ENCODE measurements at regions not wholly inside any gene's neighbourhood (a gene's known extent, or its start where the extent isn't known, plus 50 kb on each side); places are given as distances from the start of the nearest gene placed in this dataset.
"Not testable (repeated sequence)": the region's sequence is repeated elsewhere in the genome, so short reads cannot be mapped to it uniquely, and the experiment has no call there.

DNA sequence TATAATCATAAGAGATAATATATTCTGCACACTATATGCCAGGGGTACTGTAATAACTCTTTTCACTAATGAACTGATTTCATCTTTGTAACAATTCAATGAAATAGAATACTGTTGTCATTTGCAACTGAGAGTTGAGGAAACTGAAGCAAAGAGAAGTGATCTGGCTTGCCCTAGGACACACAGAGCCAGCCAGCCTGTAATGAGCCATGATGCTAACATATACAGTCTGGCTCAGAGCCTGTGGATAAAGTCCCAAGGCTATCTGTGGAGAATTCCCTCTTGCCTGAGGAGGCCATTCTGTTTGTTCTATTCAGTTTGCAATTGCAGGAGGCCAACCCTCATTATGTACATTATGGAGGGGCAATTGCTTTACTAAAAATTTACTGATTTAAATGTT lies 241.3 kb downstream of the CXCL12 start:
- no peak for DNase-seq (ENCODE audit: low read depth, low spot score)

DNA sequence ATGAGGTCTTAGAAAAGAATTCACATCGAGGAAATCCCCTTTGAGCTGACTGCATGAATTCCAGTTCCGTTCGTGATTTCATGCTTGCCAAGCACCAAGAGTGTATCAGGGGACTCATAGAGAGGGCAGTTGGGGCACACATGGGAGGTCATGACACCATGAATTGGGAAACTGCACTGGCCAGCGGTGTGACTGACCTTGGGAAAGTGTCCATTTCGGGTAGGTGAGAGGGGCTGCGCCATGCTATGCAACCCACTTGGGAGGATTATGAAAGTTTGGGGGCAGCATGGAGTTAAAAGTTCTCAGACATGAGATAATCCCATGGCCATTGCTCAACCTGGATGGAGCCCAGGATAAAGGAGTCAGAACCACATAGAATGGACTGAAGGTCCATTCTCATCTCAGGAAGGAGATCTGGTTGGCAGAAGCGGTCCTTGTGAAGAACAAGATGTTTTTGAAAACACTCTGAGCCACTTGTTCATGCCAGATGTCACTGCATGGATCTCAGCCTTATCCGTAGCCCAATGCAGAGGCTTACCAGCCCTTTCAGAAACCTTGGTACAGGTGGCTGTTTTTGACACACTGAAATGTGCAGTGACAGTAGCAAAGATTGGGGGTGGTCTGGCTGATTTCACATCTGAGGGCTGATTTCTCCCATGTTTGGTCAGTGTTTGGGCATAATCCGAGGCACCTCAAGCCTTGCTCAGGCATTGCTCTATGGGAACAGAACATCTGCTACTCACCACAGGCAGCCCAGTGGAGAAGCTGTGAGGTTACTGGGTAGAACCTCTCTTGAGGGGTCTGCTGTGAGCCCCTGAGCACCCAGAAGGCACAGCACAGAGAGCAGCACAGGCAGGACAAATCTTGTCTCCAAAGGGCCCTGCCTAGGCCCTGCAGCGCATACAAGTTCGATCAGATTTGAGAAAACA lies 252.3 kb downstream of the CXCL12 start:
- H3K27ac ChIP-seq: no peak overlapping the region
- DNase-seq (ENCODE audit: low read depth, low spot score): no peak

More for the DNA sequence above, 241.3 kb downstream of the CXCL12 start:
- H3K27ac ChIP-seq: no peak overlapping the region

DNA sequence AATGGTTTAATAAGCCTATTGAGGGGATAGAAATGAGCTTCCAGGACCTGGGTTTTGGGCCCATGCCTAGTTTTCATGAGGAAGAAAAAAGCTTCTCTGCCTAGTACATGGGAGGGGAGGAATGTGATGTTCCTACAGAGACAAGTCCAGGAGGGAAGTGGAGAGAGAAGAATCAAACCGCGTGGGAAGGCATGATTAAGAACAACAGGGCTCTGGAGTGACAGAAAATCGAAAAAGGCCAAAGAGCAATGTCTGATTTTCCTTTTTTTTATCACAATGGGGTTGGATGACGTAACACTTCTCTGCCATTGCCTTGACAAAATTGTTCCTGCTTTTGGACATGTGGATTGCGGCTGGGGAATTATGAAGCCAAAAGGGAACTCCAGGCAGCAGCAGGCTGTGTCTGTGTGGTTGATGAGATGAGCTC lies 258.6 kb downstream of the CXCL12 start:
- H3K27ac ChIP-seq: no peak overlapping the region
- no peak for DNase-seq (ENCODE audit: low read depth, low spot score)

DNA sequence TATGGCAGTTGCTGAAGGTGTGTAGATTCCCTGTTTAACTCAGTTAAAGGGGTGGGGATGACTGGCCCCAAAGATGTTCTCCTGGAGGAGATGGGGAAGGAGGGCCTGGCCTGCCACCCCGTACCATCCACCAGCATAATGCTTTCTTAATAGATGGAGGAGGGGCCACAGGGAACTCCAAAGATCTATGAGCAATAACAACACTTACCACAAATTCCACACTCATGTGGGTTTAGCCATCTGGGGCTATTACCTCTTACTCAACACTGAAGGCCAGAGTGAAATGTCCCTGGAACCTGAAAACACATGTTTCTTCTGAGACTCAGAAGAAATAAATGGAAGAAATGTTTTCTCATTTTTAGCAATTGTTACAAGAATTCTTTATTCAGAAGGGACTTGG lies 259.0 kb downstream of the CXCL12 start:
- no peak for DNase-seq (ENCODE audit: low read depth, low spot score)
- no peak overlapping the region for H3K27ac ChIP-seq

DNA sequence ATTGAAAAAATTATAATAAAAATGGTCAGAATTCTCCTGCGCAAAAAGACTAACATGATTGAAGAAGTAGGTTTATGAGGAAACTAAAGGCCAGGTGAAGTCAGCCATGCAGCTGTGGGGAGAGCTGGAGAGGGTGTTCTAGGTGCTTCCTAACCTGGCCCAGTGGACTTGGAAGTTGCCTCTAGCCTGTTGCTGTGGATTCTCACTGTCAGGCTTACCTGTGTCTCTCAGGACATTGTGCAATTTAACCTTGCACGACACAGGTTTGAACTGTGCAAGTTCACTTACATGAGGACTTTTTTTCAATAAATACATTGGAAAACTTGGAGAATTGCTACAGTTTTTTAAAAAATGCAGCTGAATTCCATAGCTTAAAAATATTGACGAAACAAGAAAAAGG lies 266.4 kb downstream of the CXCL12 start:
- no peak for DNase-seq (ENCODE audit: low read depth, low spot score)
- no peak overlapping the region for H3K27ac ChIP-seq

DNA sequence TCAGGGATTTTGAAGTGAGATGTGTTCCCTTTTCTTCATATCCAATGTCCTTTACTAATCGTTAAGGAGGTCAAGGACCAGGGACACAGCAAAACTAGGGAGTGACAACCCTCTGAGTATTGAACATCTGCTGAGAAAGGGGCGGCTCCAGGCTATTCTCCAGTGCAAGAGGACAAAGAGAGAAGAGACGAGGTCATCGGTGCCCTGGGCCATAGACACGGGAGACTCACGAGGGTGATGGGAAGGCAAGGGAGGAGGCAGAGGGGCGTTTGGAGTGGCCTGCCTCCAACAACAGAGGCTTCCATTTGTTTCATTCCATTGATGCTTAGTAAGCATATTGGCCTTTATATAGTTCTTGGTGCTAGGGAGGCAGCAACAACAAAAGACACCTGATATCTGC lies 268.4 kb downstream of the CXCL12 start:
- no peak overlapping the region for H3K27ac ChIP-seq
- DNase-seq (ENCODE audit: low read depth, low spot score): no peak

DNA sequence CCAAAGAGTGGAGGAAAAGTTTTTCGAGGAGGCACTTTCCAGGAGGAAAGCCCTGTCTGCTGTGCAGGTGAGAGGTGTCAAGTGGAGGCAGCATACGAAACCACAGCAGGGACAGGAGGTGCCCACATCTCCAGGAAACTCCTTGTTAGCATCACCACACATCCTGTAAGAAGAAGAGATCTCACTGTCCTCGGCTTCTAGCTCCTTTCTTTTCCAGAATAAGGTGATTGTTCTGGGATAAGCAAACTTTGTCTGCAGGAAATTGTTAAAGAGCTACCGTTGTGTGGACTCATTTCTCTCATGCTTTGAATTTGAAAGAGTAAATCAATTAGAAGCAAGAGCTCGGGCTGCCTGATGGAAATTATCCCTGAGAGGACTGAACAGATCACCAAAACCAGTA lies 269.4 kb downstream of the CXCL12 start:
- DNase-seq (ENCODE audit: low read depth, low spot score): no peak
- H3K27ac ChIP-seq: no peak overlapping the region

DNA sequence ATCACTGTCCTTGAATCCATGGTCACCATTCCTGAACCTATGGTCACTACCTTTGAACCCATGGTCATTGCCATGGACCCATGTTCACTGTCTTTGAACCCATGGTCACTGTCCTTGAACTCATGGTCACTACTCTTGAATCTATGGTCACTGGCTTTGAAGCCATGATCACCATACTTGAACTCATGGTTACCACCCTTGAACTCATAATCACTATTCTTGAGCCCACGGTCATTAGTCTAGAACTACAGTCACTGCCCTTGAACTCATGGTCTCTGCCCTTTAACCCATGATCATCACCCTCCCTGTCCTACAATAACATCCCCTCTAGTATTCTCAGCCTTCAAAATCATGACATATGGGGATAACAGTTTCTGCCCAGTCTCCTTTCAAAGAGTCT lies 270.5 kb downstream of the CXCL12 start:
- DNase-seq (ENCODE audit: low read depth, low spot score): no peak
- no peak overlapping the region for H3K27ac ChIP-seq

DNA sequence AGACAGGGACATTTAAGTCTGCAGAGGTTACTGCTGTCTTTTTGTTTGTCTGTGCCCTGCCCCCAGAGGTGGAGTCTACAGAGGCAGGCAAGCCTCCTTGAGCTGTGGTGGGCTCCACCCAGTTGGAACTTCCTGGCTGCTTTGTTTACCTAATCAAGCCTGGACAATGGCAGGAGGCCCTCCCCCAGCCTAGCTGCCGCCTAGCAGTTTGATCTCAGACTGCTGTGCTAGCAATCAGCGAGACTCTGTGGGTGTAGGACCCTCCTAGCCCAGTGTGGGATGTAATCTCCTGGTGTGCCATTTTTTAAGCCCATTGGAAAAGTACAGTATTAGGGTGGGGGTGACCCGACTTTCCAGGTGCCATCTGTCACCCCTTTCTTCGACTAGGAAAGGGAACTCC lies 272.6 kb downstream of the CXCL12 start:
- not testable (repeated sequence) for H3K27ac ChIP-seq; DNase-seq (ENCODE audit: low read depth, low spot score)

DNA sequence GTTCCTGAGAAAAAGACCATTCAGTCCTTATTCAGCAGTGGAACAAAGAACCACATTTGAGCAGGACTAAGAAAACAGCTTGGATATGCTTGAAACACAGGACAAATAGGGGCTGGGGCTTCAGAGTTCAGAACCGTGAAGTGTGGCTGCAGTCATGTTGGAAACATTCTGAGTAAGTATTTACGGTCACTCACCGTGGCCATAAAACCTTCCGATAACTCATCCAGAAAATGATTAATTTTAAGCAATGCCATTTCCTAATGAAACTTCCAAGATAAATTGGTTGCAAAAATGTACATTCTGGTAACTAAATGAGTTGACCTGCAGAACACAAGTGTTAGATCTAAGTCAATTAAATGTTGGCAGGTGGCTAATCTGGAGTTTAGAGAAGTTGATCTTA lies 279.2 kb downstream of the CXCL12 start:
- DNase-seq (ENCODE audit: low read depth, low spot score): no peak
- H3K27ac ChIP-seq: no peak overlapping the region

DNA sequence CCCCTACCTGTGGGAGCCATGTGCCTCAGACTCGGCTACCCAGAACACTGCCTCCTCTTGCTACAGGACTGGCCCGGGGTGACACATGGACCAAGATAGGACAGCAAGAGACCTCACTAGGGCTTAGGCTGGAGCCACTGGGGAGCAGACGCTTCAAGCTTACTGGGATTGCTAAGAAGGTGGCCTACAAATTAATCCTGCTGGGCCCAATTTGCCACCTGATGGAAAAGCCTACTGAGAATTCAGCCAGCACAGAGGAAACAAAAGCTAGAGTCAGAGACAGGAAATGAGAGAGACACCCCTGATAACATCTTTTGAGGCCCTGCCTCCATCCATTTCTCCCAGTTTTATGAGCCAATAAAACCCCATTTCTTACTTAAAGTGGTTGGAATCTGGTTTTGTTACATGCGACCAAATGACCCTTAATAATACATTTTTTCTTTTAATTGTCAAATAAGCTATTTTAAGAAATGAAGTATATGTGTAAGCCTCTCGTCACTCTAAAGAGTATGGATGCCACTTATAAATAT lies 282.1 kb downstream of the CXCL12 start:
- H3K27ac ChIP-seq: no peak overlapping the region
- no peak for DNase-seq (ENCODE audit: low read depth, low spot score)

DNA sequence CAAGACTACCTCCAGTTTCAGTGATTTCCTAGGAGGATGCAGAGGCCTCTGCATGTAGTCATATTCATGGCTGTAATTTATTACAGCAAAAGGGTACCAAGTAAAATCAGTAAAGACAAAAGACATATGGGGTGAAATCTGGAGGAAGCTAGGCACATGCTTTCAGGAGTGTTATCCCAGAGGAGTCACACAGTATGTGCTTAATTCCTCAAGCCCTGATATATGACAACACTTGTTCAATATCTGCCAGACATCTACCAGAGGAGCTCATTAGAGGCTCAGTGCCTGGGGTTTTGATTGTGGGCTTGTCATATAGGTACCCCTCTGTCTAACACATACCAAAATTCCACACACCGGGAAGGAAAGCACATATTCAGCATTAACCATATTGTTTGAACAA lies 283.8 kb downstream of the CXCL12 start:
- no peak for DNase-seq (ENCODE audit: low read depth, low spot score)
- H3K27ac ChIP-seq: no peak overlapping the region

DNA sequence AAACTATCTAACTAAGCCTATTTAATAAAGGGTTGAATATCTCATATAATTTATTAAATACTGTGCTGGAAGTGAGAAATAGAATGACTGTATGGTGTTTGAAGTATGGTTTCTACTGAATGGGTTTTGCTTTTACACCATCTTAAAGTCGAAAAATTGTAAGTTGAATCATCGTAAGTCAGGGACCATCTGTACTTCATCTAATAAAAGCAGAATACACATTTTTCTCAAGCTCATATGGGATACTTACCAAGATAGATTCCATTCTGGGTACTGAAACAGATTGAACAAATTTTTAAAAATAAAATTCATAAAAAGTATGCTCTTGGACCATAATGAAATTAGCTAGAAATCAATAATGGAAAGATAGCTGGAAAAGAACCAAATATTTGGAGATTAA lies 285.4 kb downstream of the CXCL12 start:
- DNase-seq (ENCODE audit: low read depth, low spot score): no peak
- H3K27ac ChIP-seq: no peak overlapping the region

DNA sequence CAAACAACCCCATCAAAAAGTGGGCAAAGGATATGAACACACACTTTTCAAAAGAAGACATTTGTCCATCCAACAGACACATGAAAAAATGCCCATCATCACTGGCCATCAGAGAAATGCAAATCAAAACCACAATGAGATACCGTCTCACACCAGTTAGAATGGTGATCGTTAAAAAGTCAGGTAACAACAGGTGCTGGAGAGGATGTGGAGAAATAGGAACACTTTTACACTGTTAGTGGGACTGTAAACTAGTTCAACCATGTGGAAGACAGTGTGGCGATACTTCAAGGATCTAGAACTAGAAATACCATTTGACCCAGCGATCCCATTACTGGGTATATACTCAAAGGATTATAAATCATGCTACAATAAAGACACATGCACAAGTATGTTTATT lies 288.7 kb downstream of the CXCL12 start:
- not testable (repeated sequence) for DNase-seq (ENCODE audit: low read depth, low spot score); H3K27ac ChIP-seq

DNA sequence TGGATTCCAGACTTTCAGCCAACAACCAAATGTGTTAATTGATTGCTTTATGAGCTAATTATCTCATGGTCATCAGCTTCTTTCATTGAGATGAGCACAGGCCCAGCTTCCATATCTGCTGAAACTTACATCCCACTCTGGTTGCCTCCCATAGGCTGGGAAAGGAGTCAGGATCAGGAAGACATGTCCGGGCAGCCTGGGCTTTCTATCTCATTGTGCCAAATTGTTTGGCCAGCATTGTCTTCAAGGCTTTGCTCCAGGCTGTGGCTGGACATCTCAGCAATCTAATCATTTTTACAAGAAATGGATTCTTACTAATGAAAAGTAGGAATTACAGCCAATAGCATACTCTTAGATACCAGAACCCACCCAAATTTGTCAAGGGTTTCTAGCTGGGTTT lies 295.2 kb downstream of the CXCL12 start:
- DNase-seq (ENCODE audit: low read depth, low spot score): no peak
- no peak overlapping the region for H3K27ac ChIP-seq

DNA sequence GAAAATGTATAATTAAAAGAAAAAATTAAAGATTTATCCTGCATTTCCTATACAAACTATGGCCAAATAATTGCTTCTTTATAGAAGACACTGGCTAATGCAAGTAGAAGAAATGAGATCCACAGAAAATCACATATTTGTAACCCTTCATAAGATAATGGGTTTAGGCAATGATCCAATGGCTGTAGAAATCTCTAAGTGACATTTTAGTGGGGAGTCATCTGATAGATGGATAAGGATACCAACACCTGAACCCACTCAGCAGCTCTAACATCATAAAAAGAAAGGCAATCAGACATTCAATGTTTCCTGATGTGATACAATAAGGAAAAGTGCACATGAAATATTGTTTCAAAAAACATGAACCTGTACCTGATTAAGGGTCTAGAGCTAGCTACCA lies 297.5 kb downstream of the CXCL12 start:
- no peak overlapping the region for H3K27ac ChIP-seq
- no peak for DNase-seq (ENCODE audit: low read depth, low spot score)

DNA sequence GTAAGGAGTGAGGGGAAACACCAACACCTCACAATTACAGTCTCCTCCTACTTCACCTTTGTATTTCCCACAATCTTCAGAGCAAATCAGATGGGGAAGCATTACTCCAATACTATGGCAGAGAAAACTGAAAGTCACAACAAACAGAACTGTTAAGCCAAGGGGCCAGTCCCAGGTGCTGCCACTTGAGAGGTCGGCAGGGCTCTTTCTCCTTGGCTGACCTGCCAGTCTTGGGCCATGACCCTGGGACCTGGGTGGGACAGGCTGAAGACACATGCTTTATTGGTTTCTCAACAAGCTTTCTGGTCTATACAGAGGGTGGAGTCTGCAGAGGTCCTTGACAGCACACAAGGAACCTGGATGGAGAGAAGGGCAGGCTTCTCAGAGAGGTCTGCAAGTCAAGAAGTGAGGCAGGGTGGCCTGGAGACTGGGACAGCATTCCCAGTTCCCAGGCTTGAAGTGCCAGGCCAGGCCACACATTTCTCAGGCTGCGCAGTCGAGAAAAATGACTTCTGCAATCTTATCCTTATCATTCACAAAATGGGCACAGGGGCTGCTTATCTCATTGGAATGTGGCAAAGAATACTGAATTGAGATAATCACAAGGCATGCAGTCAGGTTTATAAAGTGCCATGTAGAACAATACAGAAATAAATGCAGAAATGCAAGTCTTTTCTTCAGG lies 301.0 kb downstream of the CXCL12 start:
- no peak for DNase-seq (ENCODE audit: low read depth, low spot score)

DNA sequence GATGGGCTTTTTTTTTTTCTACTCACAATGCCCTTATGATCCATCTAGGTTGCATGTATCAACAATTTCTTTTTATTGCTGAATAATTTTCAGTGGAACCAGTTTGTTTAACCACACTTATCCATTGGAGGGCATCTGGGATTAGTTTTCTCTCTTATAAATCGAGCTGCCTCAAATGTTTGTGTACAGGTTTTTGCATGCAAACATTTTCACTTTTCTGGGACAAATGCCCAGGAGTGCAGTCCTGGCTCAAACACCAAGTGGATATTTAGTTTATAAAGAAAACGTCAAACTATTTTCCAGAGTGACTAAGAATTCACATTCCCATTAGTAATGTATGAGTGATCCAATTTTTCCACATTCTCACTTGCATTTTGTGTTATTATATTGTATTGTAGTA lies 313.4 kb downstream of the CXCL12 start:
- H3K27ac ChIP-seq: no peak overlapping the region
- no peak for DNase-seq (ENCODE audit: low read depth, low spot score)

More for the DNA sequence above, 301.0 kb downstream of the CXCL12 start:
- no peak overlapping the region for H3K27ac ChIP-seq

DNA sequence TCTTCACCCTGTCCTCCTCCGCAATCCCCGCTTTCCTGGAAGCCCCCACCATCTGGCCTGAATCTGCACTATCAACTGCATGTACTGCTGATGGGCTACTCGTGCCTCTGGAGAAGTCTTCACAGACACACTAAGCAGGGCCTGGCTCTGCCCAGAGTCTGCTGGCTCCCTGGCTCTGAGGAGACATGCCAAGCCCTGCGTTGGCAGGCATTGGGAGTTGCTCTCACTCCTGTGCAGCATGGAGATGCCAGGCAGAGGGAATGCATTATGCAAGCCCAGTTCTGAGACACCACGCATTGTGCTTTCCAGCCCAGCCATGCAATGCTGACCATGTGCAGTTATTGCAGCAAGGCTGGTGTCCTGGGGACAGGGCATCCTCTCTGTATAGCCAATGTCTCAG lies 314.6 kb downstream of the CXCL12 start:
- no peak overlapping the region for H3K27ac ChIP-seq
- DNase-seq (ENCODE audit: low read depth, low spot score): no peak

DNA sequence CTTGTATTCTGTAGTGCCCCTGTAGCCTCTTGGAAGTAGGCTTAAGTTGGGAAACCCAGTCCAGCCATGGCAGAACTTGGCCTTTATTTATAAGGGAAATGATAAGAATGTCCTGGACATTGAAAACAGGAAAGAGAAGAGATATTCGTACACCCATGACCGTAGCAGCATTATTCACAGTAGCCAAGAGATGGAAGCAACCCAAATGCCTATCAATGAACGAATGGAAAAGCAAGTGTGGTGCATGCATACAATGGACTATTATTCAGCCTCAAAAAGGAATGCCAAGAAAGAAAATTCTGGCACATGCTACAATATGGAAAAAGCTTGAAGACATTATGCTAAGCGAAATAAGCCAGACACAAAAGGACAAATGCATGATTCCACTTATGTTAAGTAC lies 315.3 kb downstream of the CXCL12 start:
- no peak overlapping the region for H3K27ac ChIP-seq
- DNase-seq (ENCODE audit: low read depth, low spot score): no peak

DNA sequence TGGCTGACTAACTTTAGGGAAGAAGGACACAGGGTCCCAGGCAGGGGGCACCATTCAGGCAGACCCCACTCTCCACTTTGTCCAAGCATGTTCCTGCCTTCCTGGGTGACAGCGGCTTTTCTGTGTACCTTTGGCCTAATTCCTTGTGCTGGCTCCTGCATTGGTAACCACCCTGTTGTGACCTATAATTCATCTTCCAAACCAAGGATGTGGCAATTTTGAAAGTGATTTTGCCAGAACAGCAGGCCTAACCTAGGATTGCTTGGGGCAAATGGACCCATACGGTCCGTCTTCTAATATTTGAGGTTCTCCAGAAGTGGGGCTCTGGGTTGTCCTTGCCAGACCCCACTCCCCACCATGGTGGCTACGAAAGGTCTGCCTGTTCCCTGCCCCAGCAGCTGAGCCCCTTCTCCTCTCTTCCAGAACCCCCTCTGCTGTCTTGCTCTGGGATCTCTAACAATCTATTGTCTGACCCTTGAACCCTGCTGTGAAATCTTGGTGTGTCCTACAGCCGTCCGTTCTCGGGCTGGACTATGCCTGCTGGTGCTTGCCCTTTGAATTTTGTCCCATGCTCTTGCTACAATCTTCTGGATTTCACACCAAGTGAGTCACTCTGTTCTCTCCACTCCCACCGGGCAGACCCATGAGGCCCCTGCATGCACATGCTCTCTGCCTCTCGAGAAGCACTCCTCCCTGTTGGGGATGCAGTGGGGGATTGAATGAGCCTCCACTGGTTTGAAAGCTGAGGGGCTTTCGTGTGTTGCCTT lies 316.0 kb downstream of the CXCL12 start:
- no peak for DNase-seq (ENCODE audit: low read depth, low spot score)
- no peak overlapping the region for H3K27ac ChIP-seq

All from epithelial cell of prostate (primary cell).